ENCODE measurements at regions not wholly inside any gene's neighbourhood (a gene's known extent, or its start where the extent isn't known, plus 50 kb on each side); places are given as distances from the start of the nearest gene placed in this dataset.
A peak's percentile ranks its signal among the peaks of the same experiment; 100 is the strongest.

DNA sequence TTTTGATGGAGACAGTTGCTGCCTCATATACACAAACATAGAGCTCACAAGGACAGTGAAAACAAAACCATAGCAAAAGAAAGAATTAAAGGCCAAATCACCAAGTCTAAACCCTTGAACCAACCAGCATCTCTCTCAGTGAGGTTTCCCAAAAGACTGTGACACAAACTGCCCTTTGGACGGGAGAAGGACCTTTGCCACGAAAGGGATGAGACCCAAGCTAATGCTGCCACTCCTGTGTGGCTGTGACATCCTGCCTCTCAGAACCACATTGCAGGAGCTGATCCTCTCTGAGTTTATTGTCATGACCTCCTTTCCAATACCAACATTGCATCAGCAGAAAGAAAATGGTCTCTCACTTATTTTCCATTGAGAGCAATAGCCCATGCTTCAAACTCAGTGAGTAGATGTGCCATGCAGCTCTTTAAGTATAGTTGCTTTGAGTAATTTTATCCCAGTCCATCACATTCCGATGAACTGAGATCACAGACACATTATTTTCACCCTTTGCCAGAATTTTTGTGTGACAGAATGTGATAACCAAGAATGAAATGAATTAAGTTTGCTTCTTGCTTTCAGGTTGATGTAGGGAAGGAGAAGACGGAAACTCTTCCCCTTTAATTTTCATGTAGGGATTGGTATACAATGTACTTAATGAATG, 133.5 kb upstream of the IRS2 start:
- Histone ChIP-seq H3K27me3 (no peaks in the 10 kb centered on the region), H3K4me3 (no peak overlapping the region), H3K36me3 (no peaks in the 10 kb centered on the region), H3K4me1 (ENCODE audit: low read depth) (peaks cover 8% of the 10 kb centered on the region), H3K27ac (no peak overlapping the region), H3K9me3 (ENCODE audit: low read depth) (no peaks in the 10 kb centered on the region)
- TF ChIP-seq, protein P1, sequence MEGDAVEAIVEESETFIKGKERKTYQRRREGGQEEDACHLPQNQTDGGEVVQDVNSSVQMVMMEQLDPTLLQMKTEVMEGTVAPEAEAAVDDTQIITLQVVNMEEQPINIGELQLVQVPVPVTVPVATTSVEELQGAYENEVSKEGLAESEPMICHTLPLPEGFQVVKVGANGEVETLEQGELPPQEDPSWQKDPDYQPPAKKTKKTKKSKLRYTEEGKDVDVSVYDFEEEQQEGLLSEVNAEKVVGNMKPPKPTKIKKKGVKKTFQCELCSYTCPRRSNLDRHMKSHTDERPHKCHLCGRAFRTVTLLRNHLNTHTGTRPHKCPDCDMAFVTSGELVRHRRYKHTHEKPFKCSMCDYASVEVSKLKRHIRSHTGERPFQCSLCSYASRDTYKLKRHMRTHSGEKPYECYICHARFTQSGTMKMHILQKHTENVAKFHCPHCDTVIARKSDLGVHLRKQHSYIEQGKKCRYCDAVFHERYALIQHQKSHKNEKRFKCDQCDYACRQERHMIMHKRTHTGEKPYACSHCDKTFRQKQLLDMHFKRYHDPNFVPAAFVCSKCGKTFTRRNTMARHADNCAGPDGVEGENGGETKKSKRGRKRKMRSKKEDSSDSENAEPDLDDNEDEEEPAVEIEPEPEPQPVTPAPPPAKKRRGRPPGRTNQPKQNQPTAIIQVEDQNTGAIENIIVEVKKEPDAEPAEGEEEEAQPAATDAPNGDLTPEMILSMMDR (IDR thresholded peaks at IDR 0.05; ENCODE audit: low read depth, low read length): no peak
- DNase-seq (ENCODE audit: low read depth in 1 of 2, low spot score in 1 of 2): peak in 1 of 2 donors; percentile 64

DNA sequence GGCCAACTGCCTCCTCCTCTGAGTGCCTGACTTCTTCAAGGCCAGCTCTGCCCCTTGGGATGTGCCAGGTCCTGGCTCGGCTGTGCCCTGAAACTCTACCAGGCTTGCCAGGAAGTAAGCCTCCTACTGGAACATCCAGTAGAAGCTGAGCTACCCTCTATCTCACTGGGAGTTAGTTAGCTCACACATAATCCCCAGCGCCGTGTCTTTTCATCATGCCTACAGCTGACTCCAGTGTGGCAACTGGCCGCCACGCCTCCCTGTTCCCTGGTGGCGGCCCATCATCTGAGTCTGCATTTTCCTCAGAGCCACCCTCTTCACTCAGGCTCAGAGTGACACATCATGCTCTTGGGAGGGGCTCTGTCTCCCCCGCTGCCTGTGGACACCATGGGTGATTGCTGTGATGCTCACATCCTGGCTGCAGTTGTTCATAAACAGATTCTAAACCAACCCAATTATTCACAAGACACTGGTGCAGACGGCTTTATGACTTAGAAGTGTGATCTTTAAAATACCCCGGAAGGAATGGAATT, 131.9 kb upstream of the IRS2 start:
- TF ChIP-seq, protein P1 (IDR thresholded peaks at IDR 0.05; ENCODE audit: low read depth, low read length): no peak
- DNase-seq (ENCODE audit: low read depth in 1 of 2, low spot score in 1 of 2): no peak

DNA sequence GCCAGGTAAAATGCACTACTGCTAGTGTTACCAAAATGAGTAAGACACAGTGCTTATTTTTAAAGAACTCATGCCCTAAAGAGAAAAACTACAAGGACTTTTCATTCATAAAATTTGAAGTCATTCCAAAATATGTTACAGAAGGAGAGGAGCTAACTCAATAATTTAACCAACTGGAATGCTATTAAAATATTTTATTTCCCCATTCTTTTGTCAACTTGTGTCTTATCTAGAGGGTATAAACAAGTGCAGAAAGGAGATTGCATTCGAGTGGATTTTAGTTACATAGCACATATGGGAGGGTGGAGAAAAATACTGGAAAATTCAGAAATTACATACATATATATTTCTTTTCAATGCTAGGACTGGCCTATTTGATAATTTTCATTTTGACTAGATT, 131.0 kb upstream of the IRS2 start:
- Histone ChIP-seq H3K4me3 (no peak overlapping the region), H3K36me3 (no peaks in the 10 kb centered on the region), H3K27me3 (no peaks in the 10 kb centered on the region), H3K4me1 (ENCODE audit: low read depth) (peaks cover 8% of the 10 kb centered on the region), H3K27ac (no peak overlapping the region), H3K9me3 (ENCODE audit: low read depth) (no peaks in the 10 kb centered on the region)
- TF ChIP-seq, protein P1 (IDR thresholded peaks at IDR 0.05; ENCODE audit: low read depth, low read length): no peak
- DNase-seq (ENCODE audit: low read depth in 1 of 2, low spot score in 1 of 2): no peak

More for the DNA sequence above, 131.9 kb upstream of the IRS2 start:
- H3K27ac ChIP-seq: no peak overlapping the region
- peaks cover 8% of the 10 kb centered on the region for H3K4me1 ChIP-seq (ENCODE audit: low read depth)
- H3K27me3 ChIP-seq: no peaks in the 10 kb centered on the region
- no peak overlapping the region for H3K4me3 ChIP-seq
- H3K36me3 ChIP-seq: no peaks in the 10 kb centered on the region
- no peaks in the 10 kb centered on the region for H3K9me3 ChIP-seq (ENCODE audit: low read depth)

DNA sequence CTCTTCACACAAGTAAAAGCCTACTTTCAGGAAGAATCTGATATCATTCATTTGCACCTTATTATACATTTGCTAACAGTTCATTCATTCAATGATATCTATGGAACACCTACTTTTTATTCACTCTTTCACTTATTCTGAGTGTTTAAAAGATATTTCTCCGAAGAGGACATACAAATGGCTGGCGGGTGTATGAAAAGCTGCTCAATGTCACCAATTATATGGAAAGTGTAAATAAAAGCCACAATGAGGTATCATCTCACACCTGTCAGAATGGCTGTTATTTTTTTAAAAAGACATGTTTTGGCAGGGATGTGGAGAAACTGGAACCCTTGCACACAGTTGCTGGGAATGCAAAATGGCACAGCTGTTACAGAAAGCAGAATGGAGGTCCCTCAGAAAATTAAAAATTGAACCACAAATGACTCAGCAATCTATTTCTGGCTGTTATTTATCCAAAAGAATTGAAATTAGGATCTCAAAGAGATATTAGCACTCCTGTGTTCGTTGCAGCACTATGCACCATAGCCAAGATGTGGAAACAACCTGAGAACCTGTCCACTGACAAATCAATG, 127.6 kb upstream of the IRS2 start:
- Histone ChIP-seq H3K27me3 (no peaks in the 10 kb centered on the region), H3K36me3 (no peaks in the 10 kb centered on the region), H3K27ac (no peak overlapping the region), H3K9me3 (ENCODE audit: low read depth) (no peaks in the 10 kb centered on the region), H3K4me3 (no peak overlapping the region), H3K4me1 (ENCODE audit: low read depth) (no peaks in the 10 kb centered on the region)
- TF ChIP-seq, protein P1 (IDR thresholded peaks at IDR 0.05; ENCODE audit: low read depth, low read length): no peak
- DNase-seq (ENCODE audit: low read depth in 1 of 2, low spot score in 1 of 2): no peak

DNA sequence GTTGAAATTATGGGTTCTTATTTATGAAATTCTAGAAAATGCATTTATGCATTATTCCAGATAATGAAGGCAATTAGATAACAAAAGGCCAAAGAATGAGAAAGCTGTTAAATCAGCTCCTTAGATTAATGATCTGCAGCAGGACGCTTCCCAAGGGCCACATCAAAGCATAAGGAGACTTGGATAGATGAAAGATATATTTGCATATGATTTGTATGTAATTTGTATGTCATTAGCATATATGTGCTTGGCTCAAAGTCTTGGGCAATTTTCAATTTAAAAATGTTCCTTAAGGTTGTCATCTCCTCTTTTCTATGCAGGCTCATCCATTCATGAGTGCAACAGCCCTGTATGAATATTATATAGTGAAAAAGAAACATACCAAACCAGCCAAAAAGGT, 126.8 kb upstream of the IRS2 start:
- no peaks in the 10 kb centered on the region for H3K4me1 ChIP-seq (ENCODE audit: low read depth)
- H3K27me3 ChIP-seq: no peaks in the 10 kb centered on the region
- DNase-seq (ENCODE audit: low read depth in 1 of 2, low spot score in 1 of 2): no peak
- no peaks in the 10 kb centered on the region for H3K9me3 ChIP-seq (ENCODE audit: low read depth)
- H3K4me3 ChIP-seq: no peak overlapping the region
- H3K36me3 ChIP-seq: no peaks in the 10 kb centered on the region
- no peak overlapping the region for H3K27ac ChIP-seq
- TF ChIP-seq, protein P1 (IDR thresholded peaks at IDR 0.05; ENCODE audit: low read depth, low read length): no peak

All from cardiac muscle cell (in vitro differentiated cells and primary cell).